Left lung (tissue), 4 donors: ENCODE measurements at regions not wholly inside any gene's neighbourhood (a gene's known extent, or its start where the extent isn't known, plus 50 kb on each side); places are given as distances from the start of the nearest gene placed in this dataset.

Experiments
- ATAC-seq: fragments of 200-7000 bp; cut with Tn5 transposase; one replicate; pipeline ENCODE4 v1.9.1; 2020; ENCODE audit warnings: moderate library complexity
- DNase-seq, 4 donors: peaks; one replicate each; pipeline ENCODE4 v3.0.0-alpha.2; 2013 to 2020
- H3K27ac ChIP-seq, 2 donors: fragments of 200-600 bp; sonication (generic) in 1 of 2; one replicate each; pipeline versions ENCODE4 v1.5.0 to v1.8.0; 2020 to 2021
- H3K27me3 ChIP-seq, 2 donors: fragments of 200-600 bp; sonication (generic) in 1 of 2; one replicate each; pipeline versions ENCODE4 v1.5.0 to v1.8.0; 2020 to 2021
- H3K36me3 ChIP-seq, 2 donors: fragments of 200-600 bp; sonication (generic) in 1 of 2; one replicate each; pipeline versions ENCODE4 v1.5.0 to v1.8.0; 2020 to 2021
- H3K4me1 ChIP-seq, 2 donors: fragments of 200-600 bp; one replicate each; pipeline ENCODE4 v1.8.0; 2021
- H3K4me3 ChIP-seq, 2 donors: fragments of 200-600 bp; sonication (generic) in 1 of 2; one replicate each; pipeline versions ENCODE4 v1.5.0 to v1.8.0; 2020 to 2021; ENCODE audit warnings: mild to moderate bottlenecking in 1 of 2
- H3K9me3 ChIP-seq, 2 donors: fragments of 200-600 bp; sonication (generic) in 1 of 2; one replicate each; pipeline versions ENCODE4 v1.5.0 to v1.8.0; 2020 to 2021
- CTCF ChIP-seq, 2 donors: fragments of 200-600 bp; sonication (generic) in 1 of 2; IDR thresholded peaks; one replicate each; pipeline versions ENCODE4 v1.5.0 to v1.8.0; 2021; ENCODE audit warnings: antibody characterized with exemption in 2 of 2
- intact Hi-C, 2 donors: fragments of 100-400 bp; cut with DNase I; formaldehyde crosslinking; loops; one replicate each; pipeline versions ENCODE4 v1.11.2 to v1.14.2; 2022
- donor health status: DM: no; HTN: yes; CAD: no.
- donor health status: DM: no; HTN: no; CAD: no.

GRCh38 chr2:67792191-67792590, 270.6 kb downstream of the C1D start:
- H3K36me3 ChIP-seq = no peaks in the 10 kb centered on the region
- H3K27me3 ChIP-seq = no peaks in the 10 kb centered on the region
- DNase-seq = no peak
- H3K4me3 ChIP-seq = no peak overlapping the region
- intact Hi-C loops = no loop called here
- no peak for ATAC-seq
- no peaks in the 10 kb centered on the region for H3K9me3 ChIP-seq
- no peak for TF ChIP-seq CTCF (IDR thresholded peaks at IDR 0.05)
- H3K4me1 ChIP-seq = peaks cover 0 to 2% of the 10 kb centered on the region in 2 donors
- H3K27ac ChIP-seq = no peak overlapping the region

GRCh38 chr2:67792681-67793091, 270.1 kb downstream of the C1D start:
- no peaks in the 10 kb centered on the region for H3K36me3 ChIP-seq
- peaks cover 0 to 7% of the 10 kb centered on the region in 2 donors for H3K4me1 ChIP-seq
- H3K27me3 ChIP-seq = no peaks in the 10 kb centered on the region
- TF ChIP-seq CTCF (IDR thresholded peaks at IDR 0.05) = no peak
- peak; percentile 31 for ATAC-seq
- H3K9me3 ChIP-seq = no peaks in the 10 kb centered on the region
- no peak overlapping the region for H3K27ac ChIP-seq
- no peak overlapping the region for H3K4me3 ChIP-seq
- intact Hi-C loops = no loop called here
- DNase-seq = peak in 1 of 4 donors; percentile 16

- DNase-seq (peak in 2 of 4 donors; percentile 51 to 68), ATAC-seq (peak; percentile 77)
- Histone ChIP-seq H3K36me3 (no peaks in the 10 kb centered on the region), H3K4me1 (peaks cover 3 to 8% of the 10 kb centered on the region in 2 donors), H3K27me3 (no peaks in the 10 kb centered on the region), H3K9me3 (no peaks in the 10 kb centered on the region), H3K4me3 (no peak overlapping the region), H3K27ac (peak overlapping the region in 1 of 2 donors; percentile 37)
- intact Hi-C loops = no loop called here
- TF ChIP-seq CTCF (IDR thresholded peaks at IDR 0.05) = no peak
Measured at GRCh38 chr2:67797801-67798540, 264.8 kb downstream of the C1D start.

- Histone ChIP-seq H3K4me1 (peaks cover 3 to 8% of the 10 kb centered on the region in 2 donors), H3K4me3 (no peak overlapping the region), H3K27ac (peak overlapping the region in 1 of 2 donors; percentile 37), H3K9me3 (no peaks in the 10 kb centered on the region), H3K36me3 (no peaks in the 10 kb centered on the region), H3K27me3 (no peaks in the 10 kb centered on the region)
- no peak for ATAC-seq
- no peak for TF ChIP-seq CTCF (IDR thresholded peaks at IDR 0.05)
- intact Hi-C loops = no loop called here
- no peak for DNase-seq
Measured at GRCh38 chr2:67798541-67799160, 264.2 kb downstream of the C1D start.

GRCh38 chr2:67799886-67800285, 262.9 kb downstream of the C1D start:
- H3K27ac ChIP-seq = no peak overlapping the region
- no peak overlapping the region for H3K4me3 ChIP-seq
- ATAC-seq = no peak
- TF ChIP-seq CTCF (IDR thresholded peaks at IDR 0.05) = no peak
- no peaks in the 10 kb centered on the region for H3K9me3 ChIP-seq
- no peaks in the 10 kb centered on the region for H3K36me3 ChIP-seq
- H3K27me3 ChIP-seq = no peaks in the 10 kb centered on the region
- intact Hi-C loops = no loop called here
- DNase-seq = peak in 1 of 4 donors; percentile 25
- peaks cover 3 to 8% of the 10 kb centered on the region in 2 donors for H3K4me1 ChIP-seq
